HG03558 (cell line): ENCODE measurements at regions not wholly inside any gene's neighbourhood (a gene's known extent, or its start where the extent isn't known, plus 50 kb on each side); places are given as distances from the start of the nearest gene placed in this dataset.
"Not testable (repeated sequence)": the region's sequence is repeated elsewhere in the genome, so short reads cannot be mapped to it uniquely, and the experiment has no call there.

Experiments
- ATAC-seq: cut with Tn5 transposase; IDR thresholded peaks from one replicate; pipeline ENCODE4 v1.9.1; 2021; ENCODE audit warnings: moderate number of reproducible peaks; ENCODE audit not compliant: unreplicated experiment; ENCODE audit errors: extremely low read depth

DNA sequence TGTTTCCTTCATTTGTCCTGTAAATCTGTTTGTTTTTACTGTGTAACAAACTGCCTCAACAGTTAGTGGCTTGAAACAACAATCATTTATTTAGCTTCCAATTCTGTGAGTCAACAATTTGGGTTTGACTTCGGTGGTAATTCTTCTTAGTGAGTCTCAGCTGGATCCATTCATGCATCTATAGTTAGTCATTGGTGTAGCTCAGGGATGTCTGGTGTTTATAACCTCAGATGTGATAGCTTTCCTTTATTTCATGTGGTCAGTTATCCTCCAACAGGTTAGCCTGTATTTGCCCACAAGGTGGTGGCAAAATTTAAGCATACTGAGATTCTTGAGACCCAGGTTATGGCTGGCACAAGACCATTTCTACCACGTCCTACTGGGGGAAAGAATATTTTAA is 1267.2 kb downstream of the RAPGEF2 start:
- ATAC-seq = no peak

DNA sequence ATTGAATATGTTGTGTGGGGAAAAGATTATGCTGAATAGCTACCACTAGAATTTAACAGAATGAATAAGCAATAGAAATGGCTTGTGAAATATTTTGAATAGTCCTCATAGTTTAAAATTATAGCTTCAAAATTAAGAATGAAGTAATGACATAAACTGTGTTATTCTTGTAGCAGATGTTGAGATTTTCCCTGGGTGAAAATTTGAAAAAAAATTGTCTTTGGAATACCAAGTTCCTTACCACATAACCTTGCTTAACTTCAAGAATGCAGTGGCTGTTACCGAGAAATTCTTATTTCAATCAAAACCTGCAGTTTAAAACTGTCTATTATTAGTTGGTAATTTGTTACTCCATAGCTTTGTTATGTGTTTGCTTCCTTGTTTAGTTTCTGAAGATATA is 1268.6 kb downstream of the RAPGEF2 start:
- no peak for ATAC-seq

DNA sequence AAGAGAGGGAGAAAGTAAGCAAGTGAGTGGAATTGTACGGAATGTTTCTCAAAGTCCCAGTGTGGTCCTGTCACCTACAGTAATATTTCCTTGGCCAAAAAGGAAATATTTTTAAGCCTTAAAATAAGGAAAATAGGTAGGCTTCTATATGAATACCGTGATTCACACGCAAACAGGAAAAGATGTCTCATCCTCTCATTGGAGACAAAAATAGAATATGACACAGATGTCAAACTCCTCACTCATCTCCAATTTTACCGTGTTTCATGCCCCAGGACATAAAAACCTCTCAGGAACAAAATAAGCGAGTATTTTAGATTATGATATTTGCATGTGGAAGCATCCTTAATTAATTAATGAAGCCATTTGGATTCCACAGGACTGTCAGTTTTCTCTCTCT is 1269.5 kb downstream of the RAPGEF2 start:
- ATAC-seq = no peak

DNA sequence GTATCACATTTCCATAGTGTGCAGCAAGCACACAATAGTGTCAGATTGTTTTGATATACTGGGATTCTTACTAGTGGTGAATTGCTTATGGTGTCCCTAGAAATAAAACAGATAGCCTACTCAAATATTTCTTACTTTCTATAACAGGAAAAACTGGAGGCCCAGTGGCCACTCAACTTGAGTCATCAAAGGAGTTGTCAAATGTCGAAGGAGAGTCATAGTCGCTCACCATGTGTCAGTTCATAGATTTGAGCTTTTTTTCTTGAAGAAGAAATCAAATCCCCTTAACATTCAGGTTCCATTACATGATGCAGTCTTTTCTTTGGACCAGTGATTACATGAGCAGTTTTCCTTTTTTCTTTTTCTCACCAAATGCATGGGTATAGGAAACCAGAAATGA is 1271.0 kb downstream of the RAPGEF2 start:
- no peak for ATAC-seq

DNA sequence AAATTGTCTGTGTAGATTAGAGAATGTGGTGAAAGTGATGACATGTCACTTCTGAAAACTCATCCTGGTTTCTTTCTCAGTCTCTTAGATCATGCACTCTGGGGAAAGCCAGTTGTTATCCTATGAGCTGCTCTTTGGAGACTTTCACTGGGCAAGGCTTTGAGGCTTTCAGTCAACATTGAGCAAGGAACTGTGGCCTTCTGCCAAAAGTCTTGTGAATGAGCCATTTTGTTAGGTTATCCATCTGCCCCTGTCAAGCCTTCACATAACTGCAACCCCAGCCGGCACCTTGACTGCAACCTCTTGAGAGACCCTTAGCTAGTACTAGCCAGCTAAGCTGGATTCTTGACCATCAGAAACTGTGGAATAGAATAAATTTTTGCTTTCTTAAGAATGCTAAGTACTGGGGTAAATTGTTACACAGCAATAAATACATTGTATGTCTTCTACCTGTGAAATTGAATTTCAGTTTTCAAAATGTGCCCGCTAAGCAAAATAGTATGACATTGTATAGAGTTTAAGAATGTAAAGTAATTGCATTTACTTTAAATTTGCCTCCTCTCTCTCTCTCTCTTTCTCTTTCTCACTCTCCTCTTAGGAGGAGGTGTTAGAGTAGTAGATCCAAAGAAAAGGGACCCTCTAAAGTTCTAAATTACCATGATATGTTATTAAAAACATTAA is 1273.0 kb downstream of the RAPGEF2 start:
- no peak for ATAC-seq

DNA sequence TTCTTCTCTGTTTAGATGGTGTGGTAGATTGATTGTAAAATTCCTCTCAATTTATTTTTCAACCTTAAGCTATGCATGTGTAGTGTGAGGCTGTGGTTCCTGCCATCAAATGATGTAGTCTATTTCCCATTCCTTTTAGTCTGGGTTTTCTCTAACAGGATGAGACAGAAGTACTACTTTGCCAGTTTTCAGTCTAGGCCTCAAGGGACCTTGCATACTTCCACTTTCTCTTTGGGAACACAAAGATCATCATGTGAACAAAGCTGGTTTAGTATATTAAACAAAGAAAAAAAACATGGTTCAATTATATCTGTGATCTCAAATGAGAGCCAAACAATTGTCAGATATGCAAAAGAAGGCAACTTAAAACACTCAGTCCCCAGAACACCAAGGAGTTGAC is 1284.0 kb downstream of the RAPGEF2 start:
- no peak for ATAC-seq

DNA sequence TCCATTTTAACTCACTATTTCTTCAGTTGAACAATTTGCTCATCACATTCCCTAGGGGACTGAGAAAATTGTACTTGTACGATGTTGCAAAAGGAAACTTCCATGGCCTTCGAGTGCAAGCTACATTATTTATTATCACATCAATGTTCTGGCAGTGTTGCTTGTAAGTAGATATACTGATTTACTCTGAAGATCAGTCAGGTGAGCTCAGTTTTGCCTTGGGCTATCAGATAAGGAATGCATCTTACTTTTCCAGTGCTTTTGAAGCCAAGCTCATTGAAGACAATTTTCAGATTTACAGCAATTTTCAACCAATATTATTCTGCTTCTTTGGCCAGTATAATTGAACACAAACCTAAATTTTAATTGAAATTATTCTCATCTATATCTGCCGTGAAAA is 1296.9 kb downstream of the RAPGEF2 start:
- no peak for ATAC-seq

DNA sequence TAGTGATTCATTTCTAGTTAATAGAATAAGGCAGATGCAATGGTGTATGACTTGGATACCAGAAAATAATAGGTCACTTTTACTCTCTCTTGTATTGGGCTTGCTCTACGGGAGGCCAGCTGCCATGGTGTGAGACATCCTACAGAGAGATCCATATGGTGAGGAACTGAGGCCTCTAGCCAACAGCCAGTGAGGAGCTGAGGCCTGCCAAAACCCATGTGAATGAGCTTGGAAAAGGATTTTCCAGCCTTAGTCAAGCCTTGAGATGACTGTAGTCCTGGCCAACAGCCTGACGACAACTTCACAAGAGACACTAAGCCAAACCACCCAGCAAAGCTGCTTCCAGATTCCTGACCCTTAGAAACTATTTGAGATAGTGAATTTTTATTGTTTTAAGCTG is 1300.2 kb downstream of the RAPGEF2 start:
- ATAC-seq = no peak

DNA sequence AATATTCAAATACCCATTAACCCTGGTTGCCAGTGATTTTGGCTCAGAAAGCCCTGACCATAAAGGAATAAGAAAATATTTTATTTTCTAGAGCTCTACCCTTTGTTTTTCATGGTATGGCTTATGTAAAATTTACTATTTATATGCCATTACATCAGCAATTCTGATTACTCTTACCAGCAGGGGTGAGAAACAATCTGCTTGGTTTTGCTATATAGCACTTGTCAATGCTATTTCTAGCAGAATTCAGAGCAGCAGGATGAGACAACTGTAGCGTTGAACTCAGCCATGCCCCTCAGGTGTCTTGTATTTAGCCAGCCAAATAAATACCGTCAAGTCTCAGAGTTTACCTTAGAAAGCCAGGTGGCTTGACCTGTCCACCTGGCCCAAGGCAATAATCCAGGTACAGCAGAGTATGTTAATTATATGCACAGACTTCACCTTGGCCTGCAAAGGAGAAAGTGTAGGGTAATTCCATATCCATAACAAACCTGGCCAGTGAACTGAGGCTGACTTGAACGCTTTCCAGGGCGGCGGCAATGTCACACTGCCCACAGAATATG is 1303.5 kb downstream of the RAPGEF2 start:
- ATAC-seq = no peak

DNA sequence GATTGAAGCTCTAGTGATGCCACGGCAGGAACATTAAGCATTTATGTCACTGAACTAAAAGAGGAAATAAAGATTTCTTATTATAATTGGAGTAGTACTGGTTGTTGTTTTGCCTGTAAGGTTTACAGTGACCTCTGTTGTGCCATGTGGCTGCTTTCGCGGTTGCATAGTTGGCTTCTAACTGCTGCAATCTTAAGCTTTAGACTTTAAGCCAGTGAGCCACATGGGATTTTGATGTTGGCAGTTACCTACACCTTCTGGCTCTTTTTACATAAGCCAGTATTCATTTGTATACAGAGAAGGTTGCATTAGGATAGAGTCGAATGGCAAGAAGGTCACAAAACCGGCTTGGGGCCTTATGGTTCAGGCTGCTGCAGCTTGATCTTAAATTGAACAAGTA is 1311.6 kb downstream of the RAPGEF2 start:
- no peak for ATAC-seq

DNA sequence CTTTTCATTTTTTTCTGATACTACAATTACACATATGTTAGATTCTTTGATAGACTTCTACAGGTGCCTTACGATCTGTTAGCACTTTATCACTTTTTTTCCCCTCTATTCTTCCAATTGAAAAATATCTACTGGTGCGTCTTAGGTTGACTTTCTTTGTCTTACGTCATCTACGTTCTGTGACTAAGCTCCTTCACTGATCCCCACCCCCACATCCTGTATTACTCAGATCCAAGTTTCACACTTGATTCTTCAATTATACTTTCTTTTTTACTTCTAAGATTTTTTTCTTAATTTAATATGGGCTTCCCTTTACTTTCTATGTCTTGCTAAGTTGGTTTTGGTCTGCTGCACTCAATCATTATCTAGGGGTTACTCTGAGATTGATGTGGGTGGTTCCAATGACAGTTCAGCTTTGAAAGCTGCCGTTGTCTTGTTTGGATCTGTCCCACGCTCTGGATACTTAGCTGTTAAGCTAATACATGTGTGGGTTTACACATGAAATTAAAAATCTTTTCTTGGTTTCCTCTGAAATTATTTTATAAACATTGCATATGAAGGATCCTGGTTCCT is 1321.1 kb downstream of the RAPGEF2 start:
- ATAC-seq = no peak

DNA sequence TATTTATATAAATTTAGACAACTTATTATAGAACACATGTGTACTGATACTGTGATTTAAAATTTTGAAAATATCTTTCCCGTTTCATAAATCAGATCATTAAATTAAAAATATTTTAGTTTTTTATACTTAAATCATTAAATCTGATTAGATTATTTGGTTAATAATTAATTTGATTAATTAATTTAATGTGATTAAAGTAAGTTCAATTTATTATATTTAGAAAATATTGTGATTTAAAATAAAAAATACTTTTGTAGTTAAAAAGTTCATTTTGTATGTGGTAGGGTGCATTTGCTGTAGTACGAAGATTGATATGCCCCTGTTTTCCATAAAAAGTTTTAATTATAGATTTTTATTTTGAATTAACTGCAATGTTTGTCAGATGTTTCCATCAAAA is 1323.4 kb downstream of the RAPGEF2 start:
- no peak for ATAC-seq

DNA sequence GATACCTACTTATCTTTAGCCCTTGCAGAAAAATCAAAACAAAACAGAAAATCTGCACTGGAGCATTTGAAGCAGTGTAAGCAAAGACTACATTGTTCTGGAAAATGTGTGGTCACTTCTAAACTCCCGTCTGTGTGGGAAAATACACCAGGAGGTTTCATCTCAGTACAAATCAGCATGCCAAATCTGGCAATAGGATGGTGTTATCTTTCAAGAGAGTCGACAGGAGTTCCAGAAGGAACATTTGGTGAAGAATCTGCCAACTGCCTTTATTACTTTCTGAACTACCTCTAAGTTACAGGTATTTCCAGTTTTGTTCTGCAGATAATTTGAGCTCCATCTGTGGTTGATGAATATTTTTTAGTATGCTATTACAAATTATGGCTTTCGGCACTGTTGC is 1348.0 kb downstream of the RAPGEF2 start:
- ATAC-seq = no peak

DNA sequence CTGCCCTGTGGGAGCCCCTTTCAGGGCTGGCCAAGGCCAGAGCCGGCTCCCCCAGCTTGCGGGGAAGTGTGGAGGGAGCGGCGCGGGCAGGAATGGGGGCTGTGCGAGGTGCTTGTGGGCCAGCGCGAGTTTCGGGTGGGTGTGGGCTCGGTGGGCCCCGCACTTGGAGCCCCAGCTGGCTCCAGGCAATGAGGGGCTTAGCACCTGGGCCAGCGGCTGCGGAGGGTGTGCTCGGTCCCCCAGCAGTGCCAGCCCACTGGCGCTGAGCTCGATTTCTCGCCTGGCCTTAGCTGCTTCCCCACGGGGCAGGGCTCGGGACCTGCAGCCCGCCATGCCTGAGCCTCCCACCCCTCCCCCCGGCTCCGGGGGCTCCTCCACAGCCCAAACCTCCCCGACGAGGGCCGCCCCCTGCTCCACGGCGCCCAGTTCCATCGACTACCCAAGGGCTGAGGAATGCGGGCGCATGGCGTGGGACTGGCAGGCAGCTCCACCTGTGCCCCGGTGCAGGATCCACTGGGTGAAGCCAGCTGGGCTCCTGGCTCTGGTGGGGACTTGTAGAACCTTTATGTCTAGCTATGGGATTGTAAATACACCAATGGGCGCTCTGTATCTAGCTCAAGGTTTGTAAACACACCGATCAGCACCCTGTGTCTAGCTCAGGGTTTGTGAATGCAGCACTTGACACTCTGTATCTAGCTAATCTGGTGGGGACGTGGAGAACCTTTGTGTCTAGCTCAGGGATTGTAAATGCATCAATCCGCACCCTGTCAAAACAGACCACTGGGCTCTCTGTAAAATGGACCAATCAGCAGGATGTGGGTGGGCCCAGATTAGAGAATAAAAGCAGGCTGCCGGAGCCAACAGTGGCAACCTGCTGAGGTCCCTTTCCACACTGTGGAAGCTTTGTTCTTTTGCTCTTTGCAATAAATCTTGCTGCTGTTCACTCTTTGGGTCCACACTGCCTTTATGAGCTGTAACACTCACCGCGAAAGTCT is 1379.1 kb downstream of the RAPGEF2 start:
- not testable (repeated sequence) for ATAC-seq

DNA sequence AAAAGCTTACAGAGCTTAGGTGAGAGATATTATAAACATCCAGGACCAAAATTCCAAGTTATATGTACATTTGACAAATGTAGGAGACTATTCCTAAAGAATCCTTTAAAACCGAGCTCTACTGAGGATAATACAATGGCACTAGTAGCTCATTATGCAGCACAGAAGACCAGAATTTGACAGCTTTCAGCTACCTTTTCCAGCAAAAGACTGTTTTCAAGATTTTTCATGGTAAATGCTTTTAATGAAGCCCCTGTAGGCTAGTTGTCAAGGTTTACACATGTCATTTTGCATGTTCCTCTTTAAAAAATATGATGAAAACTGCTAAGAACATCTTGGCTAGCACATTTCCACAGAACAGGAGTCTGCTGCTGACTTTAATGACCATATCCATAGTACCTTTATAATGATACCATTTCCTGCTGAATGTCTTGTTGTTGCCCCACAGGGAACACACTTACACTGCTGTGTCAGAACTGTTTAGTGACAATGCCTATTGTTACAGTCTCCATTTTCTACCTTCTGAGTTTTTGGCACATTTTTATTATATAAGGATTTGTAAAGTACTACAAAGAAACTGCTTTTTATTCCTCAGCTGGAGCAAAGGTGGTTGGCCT is 1382.3 kb downstream of the RAPGEF2 start:
- no peak for ATAC-seq

DNA sequence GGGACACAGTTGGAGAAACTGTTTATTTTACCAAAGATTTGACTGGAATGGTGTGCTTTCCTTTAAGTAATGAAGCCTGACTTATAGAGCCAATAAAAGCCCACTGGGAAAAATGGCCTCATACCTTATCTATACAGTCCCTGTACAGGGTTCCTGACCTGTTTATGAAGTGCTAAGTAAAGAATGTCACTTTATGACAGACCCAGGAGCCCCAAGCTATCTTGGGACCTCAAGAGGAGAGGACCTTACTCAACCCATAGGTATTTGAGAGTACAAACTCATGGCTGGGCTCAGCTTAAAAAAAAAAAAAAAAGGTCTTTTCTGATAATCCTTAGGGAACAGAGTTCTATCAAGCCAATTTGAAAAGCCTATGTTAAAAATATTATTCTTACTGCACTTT is 1389.3 kb downstream of the RAPGEF2 start:
- no peak for ATAC-seq

DNA sequence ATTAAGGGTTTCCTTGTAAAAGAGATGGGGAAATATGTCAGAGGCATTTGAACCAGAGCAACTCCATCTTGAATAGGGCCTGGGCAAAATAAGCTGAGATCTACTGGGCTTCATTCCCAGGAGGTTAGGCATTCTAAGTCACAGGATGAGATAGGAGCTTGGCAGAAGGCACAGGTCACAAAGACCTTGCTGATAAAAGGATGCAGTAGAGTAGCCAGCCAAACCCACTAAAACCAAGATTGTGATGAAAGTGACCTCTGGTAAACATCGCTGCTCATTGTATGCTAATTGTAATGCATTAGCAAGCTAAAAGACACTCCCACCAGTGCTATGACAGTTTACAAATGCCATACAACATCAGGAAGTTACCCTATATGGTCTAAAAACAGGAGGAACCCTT is 1390.3 kb downstream of the RAPGEF2 start:
- ATAC-seq = no peak

DNA sequence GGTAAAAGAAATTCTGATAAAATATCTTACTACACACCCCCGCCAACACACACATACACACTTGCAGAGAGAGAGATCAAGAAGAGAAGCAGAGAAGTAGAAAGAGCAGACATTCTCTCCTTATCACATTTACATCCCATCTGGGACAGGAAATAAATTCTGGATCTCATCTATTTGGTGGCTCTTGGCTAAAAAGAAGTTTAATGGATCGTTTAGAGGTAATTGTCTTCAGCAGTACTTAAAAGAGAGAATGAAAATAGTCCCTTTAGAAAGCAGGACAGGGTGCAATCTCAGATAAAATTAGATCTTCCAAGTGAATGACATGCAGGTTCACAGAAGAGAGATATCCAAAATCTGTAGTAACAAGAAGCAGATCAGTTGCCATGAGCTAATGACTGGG is 1392.5 kb downstream of the RAPGEF2 start:
- ATAC-seq = no peak

DNA sequence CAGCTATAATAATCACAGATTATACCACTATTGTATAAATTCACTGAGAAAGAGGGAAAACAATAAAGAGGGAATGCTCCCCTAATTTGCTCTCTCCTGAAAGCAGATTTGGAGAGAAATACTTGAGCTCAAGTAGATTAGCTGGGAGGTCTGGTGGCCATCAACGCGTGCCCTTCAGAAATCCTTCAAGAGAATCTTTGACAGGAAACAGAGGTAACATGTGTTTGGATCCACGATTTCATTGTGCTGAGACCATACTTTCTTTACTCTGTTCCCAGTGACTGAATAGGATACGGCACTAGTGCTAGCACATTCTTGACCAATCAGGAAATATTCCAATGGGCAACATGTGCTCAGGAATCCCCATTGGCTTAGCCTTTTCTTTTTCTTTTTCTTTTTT is 1395.3 kb downstream of the RAPGEF2 start:
- ATAC-seq = no peak

DNA sequence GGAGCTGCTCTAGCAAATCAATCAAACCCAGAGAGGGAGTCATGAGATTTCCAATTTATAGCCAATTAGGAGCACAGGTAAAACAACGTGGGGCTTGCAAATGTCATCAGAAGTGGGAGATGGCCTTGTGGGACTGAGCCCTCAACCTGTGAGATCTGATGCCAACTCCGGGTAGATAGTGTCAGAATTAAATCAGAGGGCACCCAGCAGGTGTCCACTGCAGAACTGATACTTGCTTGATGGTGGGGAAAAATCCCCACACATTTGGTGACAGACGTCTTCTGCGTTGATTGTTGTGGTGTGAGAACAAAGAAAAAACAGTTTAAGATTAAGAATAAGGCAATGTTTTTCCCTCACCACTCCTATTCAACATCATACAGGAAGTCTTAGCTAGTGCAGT is 1402.8 kb downstream of the RAPGEF2 start:
- no peak for ATAC-seq

DNA sequence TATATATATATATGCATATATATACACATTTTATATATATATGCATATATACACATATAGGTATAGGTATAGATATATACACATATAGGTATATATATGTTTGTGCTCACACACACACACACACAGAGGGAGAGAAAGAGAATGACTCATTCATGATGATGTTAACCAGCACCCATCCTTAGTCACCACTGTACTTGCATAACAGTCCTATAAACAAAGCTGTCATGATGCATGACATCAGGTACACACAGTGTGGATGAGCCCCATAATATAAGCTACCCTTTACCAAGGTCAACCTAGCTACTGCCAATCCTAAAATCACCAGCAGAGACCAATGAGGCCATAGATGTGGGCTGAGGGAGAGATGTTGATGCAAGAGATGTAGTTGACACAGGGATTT is 1408.0 kb downstream of the RAPGEF2 start:
- ATAC-seq = no peak
